PC-3 (cell line): ENCODE measurements at regions not wholly inside any gene's neighbourhood (a gene's known extent, or its start where the extent isn't known, plus 50 kb on each side); places are given as distances from the start of the nearest gene placed in this dataset.

ENCODE experiments used
- CTCF ChIP-seq: fragments of 300-600 bp; sonication (generic); conservative IDR thresholded peaks from 2 replicates; pipeline ENCODE4 v1.5.1; 2017; ENCODE audit warnings: antibody characterized with exemption, low read depth, mild to moderate bottlenecking, low read length
- EZH2 ChIP-seq: fragments of 300-600 bp; sonication (generic); IDR thresholded peaks from one replicate; pipeline ENCODE4 v1.6.1; 2017; ENCODE audit warnings: antibody characterized with exemption, mild to moderate bottlenecking, low read length; ENCODE audit not compliant: unreplicated experiment

- TF ChIP-seq EZH2 = no peak
- TF ChIP-seq CTCF = no peak
Measured at GRCh38 chr13:44084146-44084545, 204.4 kb downstream of the LACC1 start.
